Prostate gland (tissue), 2 donors: ENCODE measurements at regions not wholly inside any gene's neighbourhood (a gene's known extent, or its start where the extent isn't known, plus 50 kb on each side); places are given as distances from the start of the nearest gene placed in this dataset.

Experiments
- DNase-seq: peaks from one replicate; pipeline ENCODE4 v3.0.0-alpha.2; 2019; ENCODE audit warnings: low spot score
- H3K27ac ChIP-seq, 2 donors: fragments of 200-600 bp; sonication (generic); 2 replicates each; pipeline ENCODE4 v1.5.1; 2017 to 2019
- H3K27me3 ChIP-seq: fragments of 200-600 bp; sonication (generic); replicated peaks from 2 replicates; pipeline ENCODE4 v1.5.1; 2019; ENCODE audit not compliant: insufficient read depth
- H3K36me3 ChIP-seq, 2 donors: fragments of 200-600 bp; sonication (generic); 1 replicate in 1 of 2; 2 replicates in 1 of 2; pipeline versions ENCODE4 v1.5.1 to v1.8.1; 2017 to 2019
- H3K4me1 ChIP-seq: fragments of 200-600 bp; sonication (generic); replicated peaks from 2 replicates; pipeline ENCODE4 v1.5.1; 2019
- H3K4me3 ChIP-seq, 2 donors: fragments of 200-600 bp; sonication (generic); 2 replicates each; pipeline ENCODE4 v1.5.1; 2017 to 2019
- H3K9me3 ChIP-seq: fragments of 200-600 bp; sonication (generic); 2 replicates; pipeline ENCODE4 v1.5.1; 2017
- CTCF ChIP-seq, 4 experiments: fragments of 200-600 bp in 2 of 4; fragments of 450-650 bp in 2 of 4; sonication (generic) in 2 of 4; IDR thresholded peaks; 1 replicate in 3 of 4; 2 replicates in 1 of 4; pipeline ENCODE4 v1.5.1; 2016 to 2019; ENCODE audit warnings: antibody characterized with exemption in 4 of 4, mild to moderate bottlenecking in 2 of 4, moderate library complexity in 2 of 4
- POLR2A ChIP-seq: fragments of 450-650 bp; IDR thresholded peaks from one replicate; pipeline ENCODE4 v1.6.1; 2016; ENCODE audit warnings: antibody characterized with exemption, mild to moderate bottlenecking
- POLR2AphosphoS5 ChIP-seq: sonication (generic); formaldehyde crosslinking; IDR thresholded peaks from one replicate; pipeline ENCODE4 v1.6.1; 2017; ENCODE audit warnings: antibody characterized with exemption
- WGBS: methylation state at CpG from one replicate; pipeline ENCODE4 v1.1.5; 2018; 5-methylcytosine and 5-hydroxymethylcytosine counted together
- intact Hi-C: fragments of 100-400 bp; cut with DNase I; formaldehyde crosslinking; loops from one replicate; pipeline ENCODE4 v1.14.2; 2022

GRCh38 chr6:92428448-92428847 is 990.9 kb downstream of the EPHA7 start:
- no peak overlapping the region for H3K4me3 ChIP-seq
- no peaks in the 10 kb centered on the region for H3K27me3 ChIP-seq
- H3K4me1 ChIP-seq, result no peaks in the 10 kb centered on the region
- 67% methylated on average over 2 of the region's 2 CpGs for WGBS
- H3K9me3 ChIP-seq, result no peaks in the 10 kb centered on the region
- TF ChIP-seq POLR2AphosphoS5 (no peak), POLR2A (no peak), CTCF (IDR thresholded peaks at IDR 0.05) (no peak)
- no peak overlapping the region for H3K27ac ChIP-seq
- intact Hi-C loops, result no loop called here
- no peak for DNase-seq
- no peaks in the 10 kb centered on the region for H3K36me3 ChIP-seq

GRCh38 chr6:92427453-92427852 is 991.9 kb downstream of the EPHA7 start:
- WGBS, result 56% methylated on average over 2 of the region's 2 CpGs
- DNase-seq, result no peak
- no peak for TF ChIP-seq POLR2AphosphoS5
- no peak for TF ChIP-seq CTCF (IDR thresholded peaks at IDR 0.05)
- no peak for TF ChIP-seq POLR2A

GRCh38 chr6:92415656-92416055 is 1003.7 kb downstream of the EPHA7 start:
- Histone ChIP-seq H3K36me3 (no peaks in the 10 kb centered on the region), H3K4me3 (no peak overlapping the region), H3K9me3 (no peaks in the 10 kb centered on the region), H3K27me3 (no peaks in the 10 kb centered on the region), H3K27ac (no peak overlapping the region), H3K4me1 (no peaks in the 10 kb centered on the region)
- no peak for DNase-seq
- no peak for TF ChIP-seq POLR2A
- TF ChIP-seq POLR2AphosphoS5, result no peak
- TF ChIP-seq CTCF (IDR thresholded peaks at IDR 0.05), result no peak
- intact Hi-C loops, result no loop called here
- WGBS, result 61% methylated on average over 4 of the region's 4 CpGs

More at GRCh38 chr6:92427453-92427852, 991.9 kb downstream of the EPHA7 start:
- H3K27ac ChIP-seq, result no peak overlapping the region
- no peaks in the 10 kb centered on the region for H3K36me3 ChIP-seq
- intact Hi-C loops, result no loop called here
- no peak overlapping the region for H3K4me3 ChIP-seq
- H3K9me3 ChIP-seq, result no peaks in the 10 kb centered on the region
- no peaks in the 10 kb centered on the region for H3K27me3 ChIP-seq
- no peaks in the 10 kb centered on the region for H3K4me1 ChIP-seq

- Histone ChIP-seq H3K9me3 (no peaks in the 10 kb centered on the region), H3K4me1 (no peaks in the 10 kb centered on the region), H3K4me3 (no peak overlapping the region), H3K36me3 (no peaks in the 10 kb centered on the region), H3K27me3 (no peaks in the 10 kb centered on the region), H3K27ac (no peak overlapping the region)
- intact Hi-C loops, result no loop called here
- TF ChIP-seq POLR2A, result no peak
- DNase-seq, result no peak
These were observed 1011.0 kb downstream of the EPHA7 start for GRCh38 chr6:92408350-92408749.

- H3K27ac ChIP-seq, result no peak overlapping the region
These were observed 1015.1 kb downstream of the EPHA7 start for GRCh38 chr6:92404281-92404680.

More at GRCh38 chr6:92404281-92404680, 1015.1 kb downstream of the EPHA7 start:
- no peak overlapping the region for H3K4me3 ChIP-seq
- H3K27me3 ChIP-seq, result no peaks in the 10 kb centered on the region
- H3K36me3 ChIP-seq, result no peaks in the 10 kb centered on the region
- WGBS, result 57% methylated on average over 2 of the region's 2 CpGs
- no peak for DNase-seq
- intact Hi-C loops, result no loop called here
- no peaks in the 10 kb centered on the region for H3K9me3 ChIP-seq
- no peaks in the 10 kb centered on the region for H3K4me1 ChIP-seq
- TF ChIP-seq POLR2A, result no peak
- TF ChIP-seq POLR2AphosphoS5, result no peak
- no peak for TF ChIP-seq CTCF (IDR thresholded peaks at IDR 0.05)
